Endothelial cell of umbilical vein (primary cell): ENCODE measurements at regions not wholly inside any gene's neighbourhood (a gene's known extent, or its start where the extent isn't known, plus 50 kb on each side); places are given as distances from the start of the nearest gene placed in this dataset.

Experiments
- BruUV-seq: library from RNA; stranded (reverse); fragments of 400-500 nt; replicated peaks from 2 replicates; lab custom pipeline; 2021; lab: Mats Ljungman, UMichigan
- CTCF ChIA-PET: fragments of 300-600, 350-600 bp; sonication (Branson Sonifier 250); formaldehyde crosslinking; loops from one replicate; lab custom pipeline; 2021; ENCODE audit warnings: antibody characterized with exemption, inconsistent platforms; lab: Charles Lee
- POLR2A ChIA-PET: fragments of 300-600, 350-600 bp; sonication (Branson Sonifier 250); formaldehyde crosslinking; loops from one replicate; lab custom pipeline; 2021; ENCODE audit warnings: antibody characterized with exemption, inconsistent platforms; lab: Charles Lee
- DNase-seq: peaks from one replicate; pipeline ENCODE4 v3.0.0-alpha.2; 2011; ENCODE audit warnings: low read depth, low spot score
- FAIRE-seq: peaks from 2 replicates; lab custom pipeline; 2011; peaks lifted over from hg19 to GRCh38; lab: Jason Lieb, UNC
- H2AFZ ChIP-seq: 2 replicates; pipeline ENCODE4 v1.6.0; 2012; ENCODE audit warnings: low read depth, low read length, control low read depth, inconsistent platforms
- H3K27ac ChIP-seq: 2 replicates; pipeline ENCODE4 v1.5.1; 2011; ENCODE audit warnings: low read depth, mild to moderate bottlenecking, control low read depth, low read length, moderate library complexity; ENCODE audit not compliant: insufficient read depth
- H3K27me3 ChIP-seq, 2 experiments: 2 replicates each; pipeline versions ENCODE4 v1.6.0 to v1.6.1; 2011; ENCODE audit warnings: low read length in 2 of 2, mixed read lengths in 1 of 2; ENCODE audit not compliant: control insufficient read depth in 2 of 2, insufficient read depth in 2 of 2
- H3K36me3 ChIP-seq, 2 experiments: 2 replicates in 1 of 2; 3 replicates in 1 of 2; pipeline ENCODE4 v1.5.1; 2011; ENCODE audit warnings: low read length in 2 of 2, mild to moderate bottlenecking in 1 of 2, moderate library complexity in 1 of 2; ENCODE audit not compliant: control insufficient read depth in 2 of 2, insufficient read depth in 2 of 2; ENCODE audit errors: extremely low read depth in 1 of 2
- H3K4me1 ChIP-seq: 3 replicates; pipeline ENCODE4 v1.5.1; 2011; ENCODE audit warnings: mild to moderate bottlenecking, low read length; ENCODE audit not compliant: control insufficient read depth, insufficient read depth; ENCODE audit errors: extremely low read depth
- H3K4me2 ChIP-seq: 2 replicates; pipeline ENCODE4 v1.6.1; 2011; ENCODE audit warnings: low read length, control low read depth, mixed read lengths; ENCODE audit not compliant: insufficient read depth
- H3K4me3 ChIP-seq, 3 experiments: fragments of 200-600 bp in 1 of 3; sonication (generic), shearing (Covaris generic) in 1 of 3; replicated peaks in 1 of 3; 2 replicates each; pipeline ENCODE4 v1.5.1; 2011 to 2016; ENCODE audit warnings: control low read depth in 3 of 3, low read length in 3 of 3, mild to moderate bottlenecking in 2 of 3, inconsistent platforms in 1 of 3, low read depth in 1 of 3, moderate library complexity in 1 of 3; ENCODE audit not compliant: insufficient read depth in 1 of 3
- H3K79me2 ChIP-seq: 2 replicates; pipeline ENCODE4 v1.6.0; 2012; ENCODE audit warnings: low read length, inconsistent platforms; ENCODE audit not compliant: control insufficient read depth, insufficient read depth
- H3K9ac ChIP-seq: replicated peaks from 2 replicates; pipeline ENCODE3; 2011; ENCODE audit warnings: low read length, control low read depth; ENCODE audit not compliant: insufficient read depth; ENCODE audit errors: extremely low read depth
- H3K9me1 ChIP-seq: replicated peaks from 3 replicates; pipeline ENCODE4 v1.6.0; 2011; ENCODE audit warnings: mild to moderate bottlenecking, low read length; ENCODE audit not compliant: control insufficient read depth, insufficient read depth; ENCODE audit errors: extremely low read depth
- H3K9me3 ChIP-seq: replicated peaks from 2 replicates; pipeline ENCODE4 v1.5.1; 2012; ENCODE audit warnings: low read length, inconsistent platforms; ENCODE audit not compliant: control insufficient read depth, insufficient read depth
- H4K20me1 ChIP-seq: replicated peaks from 2 replicates; pipeline ENCODE3; 2011; ENCODE audit warnings: mild to moderate bottlenecking, low read length; ENCODE audit not compliant: control insufficient read depth, insufficient read depth; ENCODE audit errors: extremely low read depth
- CTCF ChIP-seq, 2 donors: IDR thresholded peaks; 1 replicate in 1 of 2; 2 replicates in 1 of 2; pipeline ENCODE4 v1.5.1; 2011; ENCODE audit warnings: low read length in 2 of 2, mild to moderate bottlenecking in 2 of 2, moderate library complexity in 2 of 2, control low read depth in 1 of 2, inconsistent platforms in 1 of 2, low read depth in 1 of 2; ENCODE audit not compliant: insufficient read depth in 1 of 2; ENCODE audit errors: extremely low read depth in 1 of 2
- EZH2 ChIP-seq: IDR thresholded peaks from 2 replicates; pipeline ENCODE4 v1.6.1; 2012; ENCODE audit warnings: borderline replicate concordance, low read depth, mild to moderate bottlenecking, moderate library complexity, low read length, inconsistent platforms; ENCODE audit not compliant: severe bottlenecking
- FOS ChIP-seq: IDR thresholded peaks from 2 replicates; pipeline ENCODE4 v1.6.1; 2011; ENCODE audit warnings: mild to moderate bottlenecking, low read length, moderate library complexity, borderline replicate concordance; ENCODE audit not compliant: insufficient read depth
- GATA2 ChIP-seq: IDR thresholded peaks from 2 replicates; pipeline ENCODE4 v1.7.0; 2011; ENCODE audit warnings: low read depth, mild to moderate bottlenecking, moderate library complexity, mixed read lengths, low read length; ENCODE audit not compliant: insufficient read length, insufficient read depth
- JUN ChIP-seq: IDR thresholded peaks from 2 replicates; pipeline ENCODE4 v1.6.1; 2011; ENCODE audit warnings: borderline replicate concordance, low read depth; ENCODE audit not compliant: insufficient read length, insufficient read depth
- MAX ChIP-seq: IDR thresholded peaks from 2 replicates; pipeline ENCODE4 v1.6.1; 2011; ENCODE audit not compliant: insufficient read depth, insufficient read length
- MYC ChIP-seq: IDR thresholded peaks from one replicate; pipeline ENCODE4 v1.6.1; 2011; ENCODE audit warnings: mild to moderate bottlenecking, low read depth, low read length
- POLR2A ChIP-seq: IDR thresholded peaks from 2 replicates; pipeline ENCODE4 v1.6.1; 2012; ENCODE audit warnings: low read depth, mild to moderate bottlenecking, control low read depth, low read length
- POLR2AphosphoS5 ChIP-seq: IDR thresholded peaks from 2 replicates; pipeline ENCODE4 v1.6.1; 2012; ENCODE audit warnings: low read depth, mild to moderate bottlenecking, control low read depth, low read length, moderate library complexity; ENCODE audit not compliant: insufficient read depth
- dilution Hi-C: fragments of 300-500 bp; cut with MboI; formaldehyde crosslinking; loops from one replicate; pipeline ENCODE4 v1.15.0; 2019; ENCODE audit warnings: low sequenced_read_pairs; ENCODE audit not compliant: extremely low pct_ligation_motif_present
- intact Hi-C: fragments of 100-400 bp; cut with micrococcal nuclease; formaldehyde crosslinking; loops from one replicate; pipeline ENCODE4 v1.10.0; 2022

GRCh38 chrX:13902406-13902805, 85.5 kb upstream of the GPM6B start:
- H3K9ac ChIP-seq = no peak overlapping the region
- no peaks in the 10 kb centered on the region for H3K36me3 ChIP-seq
- H3K4me2 ChIP-seq = no peak overlapping the region
- no peaks in the 10 kb centered on the region for H4K20me1 ChIP-seq
- no peaks in the 10 kb centered on the region for H3K79me2 ChIP-seq
- no peak overlapping the region for H2AFZ ChIP-seq
- H3K9me1 ChIP-seq = no peaks in the 10 kb centered on the region
- dilution Hi-C loops = no loop called here
- no peak overlapping the region for H3K27ac ChIP-seq
- no peak overlapping the region for H3K4me3 ChIP-seq
- no TSS peak for BruUV-seq
- FAIRE-seq (no peak), DNase-seq (no peak)
- H3K9me3 ChIP-seq = no peaks in the 10 kb centered on the region
- CTCF ChIA-PET = no interaction called here
- no peaks in the 10 kb centered on the region for H3K4me1 ChIP-seq
- TF ChIP-seq JUN (no peak), GATA2 (no peak), CTCF (IDR thresholded peaks at IDR 0.05; ENCODE audit: extremely low read depth in 1 of 2, insufficient read depth in 1 of 2, low read depth in 1 of 2, low read length in 2 of 2) (no peak), MAX (no peak), POLR2A (no peak), POLR2AphosphoS5 (no peak), MYC (no peak), FOS (no peak), EZH2 (no peak)
- POLR2A ChIA-PET = no interaction called here
- no peaks in the 10 kb centered on the region for H3K27me3 ChIP-seq
- intact Hi-C loops = no loop called here
